Osteocyte (in vitro differentiated cells): ENCODE measurements at regions not wholly inside any gene's neighbourhood (a gene's known extent, or its start where the extent isn't known, plus 50 kb on each side); places are given as distances from the start of the nearest gene placed in this dataset.

Source experiments
- DNase-seq: peaks from one replicate; pipeline ENCODE4 v3.0.0; 2021; ENCODE audit warnings: mixed read lengths; ENCODE audit not compliant: unreplicated experiment; ENCODE audit errors: extremely low spot score
- H3K27ac Mint-ChIP-seq: one replicate; pipeline ENCODE4 v1.8.0; 2021; ENCODE audit warnings: mild to moderate bottlenecking, mixed read lengths; ENCODE audit not compliant: unreplicated experiment
- H3K27me3 Mint-ChIP-seq: one replicate; pipeline ENCODE4 v1.8.0; 2021; ENCODE audit warnings: mixed read lengths; ENCODE audit not compliant: unreplicated experiment
- H3K36me3 Mint-ChIP-seq: one replicate; pipeline ENCODE4 v1.8.0; 2021; ENCODE audit warnings: mixed read lengths; ENCODE audit not compliant: unreplicated experiment
- H3K4me1 Mint-ChIP-seq: one replicate; pipeline ENCODE4 v1.8.0; 2021; ENCODE audit warnings: mixed read lengths; ENCODE audit not compliant: unreplicated experiment
- H3K4me3 Mint-ChIP-seq: one replicate; pipeline ENCODE4 v1.8.0; 2021; ENCODE audit warnings: mild to moderate bottlenecking, moderate library complexity, mixed read lengths; ENCODE audit not compliant: unreplicated experiment
- H3K9me3 Mint-ChIP-seq: one replicate; pipeline ENCODE4 v1.8.0; 2021; ENCODE audit warnings: mixed read lengths; ENCODE audit not compliant: unreplicated experiment
- TF ChIP-seq, protein P1 (sequence below): fragments of 200-600 bp; sonication (generic); IDR thresholded peaks from 2 replicates; pipeline ENCODE4 v1.5.0; 2021; ENCODE audit warnings: antibody characterized with exemption, mild to moderate bottlenecking, moderate library complexity

DNA sequence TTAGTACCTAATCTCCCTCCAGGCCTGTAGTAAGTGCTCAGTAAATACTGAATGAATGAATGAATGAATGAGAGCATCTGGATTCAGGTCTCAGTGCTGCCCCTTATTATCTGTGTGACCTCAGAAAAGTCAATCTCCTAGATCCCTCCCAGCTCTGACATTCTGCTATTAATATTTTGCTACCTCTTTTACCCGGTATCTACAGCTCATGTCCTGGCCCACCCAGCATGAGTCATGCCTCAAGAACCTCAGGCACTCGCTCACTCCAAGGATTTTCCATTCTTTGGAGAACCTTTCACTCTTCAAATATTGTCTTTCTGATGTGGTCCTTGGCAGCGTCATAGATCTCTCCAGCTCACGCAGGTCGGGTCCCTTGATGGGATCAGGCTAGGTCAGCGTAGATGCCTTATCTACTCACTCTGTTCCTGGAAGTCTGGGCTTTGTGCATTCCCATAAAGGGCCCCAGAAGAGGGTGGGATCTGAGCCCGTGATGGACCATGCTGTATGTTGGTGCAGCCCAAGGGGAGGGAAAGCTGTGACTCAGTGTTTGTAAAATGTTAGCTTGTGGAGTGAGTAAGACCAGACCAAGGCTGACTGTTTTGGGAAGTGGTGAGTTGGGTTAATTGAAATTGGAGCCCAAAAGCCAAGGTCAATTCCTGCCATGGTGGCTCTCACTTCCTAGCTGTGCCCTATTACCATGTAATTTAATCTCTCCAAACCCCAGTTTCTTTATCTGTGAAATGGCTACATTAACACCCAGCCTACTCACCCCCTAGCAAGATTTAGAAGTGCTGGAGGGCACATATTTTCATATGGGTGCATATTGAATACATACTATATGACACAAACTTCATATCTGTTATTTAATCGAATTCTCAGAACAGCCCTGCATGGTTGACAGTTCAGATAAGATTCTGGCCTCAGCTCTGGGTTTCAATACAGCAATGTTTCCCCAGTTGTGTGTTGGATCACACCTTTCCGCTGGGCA is 214.1 kb upstream of the USP24 start:
- Mint-ChIP-seq H3K4me1 (peaks cover 42% of the 10 kb centered on the region), H3K9me3 (peaks cover 16% of the 10 kb centered on the region), H3K27me3 (no peaks in the 10 kb centered on the region), H3K36me3 (peaks cover 8% of the 10 kb centered on the region), H3K4me3 (no peak overlapping the region), H3K27ac (peak overlapping the region; percentile 95)
- TF ChIP-seq, protein P1, sequence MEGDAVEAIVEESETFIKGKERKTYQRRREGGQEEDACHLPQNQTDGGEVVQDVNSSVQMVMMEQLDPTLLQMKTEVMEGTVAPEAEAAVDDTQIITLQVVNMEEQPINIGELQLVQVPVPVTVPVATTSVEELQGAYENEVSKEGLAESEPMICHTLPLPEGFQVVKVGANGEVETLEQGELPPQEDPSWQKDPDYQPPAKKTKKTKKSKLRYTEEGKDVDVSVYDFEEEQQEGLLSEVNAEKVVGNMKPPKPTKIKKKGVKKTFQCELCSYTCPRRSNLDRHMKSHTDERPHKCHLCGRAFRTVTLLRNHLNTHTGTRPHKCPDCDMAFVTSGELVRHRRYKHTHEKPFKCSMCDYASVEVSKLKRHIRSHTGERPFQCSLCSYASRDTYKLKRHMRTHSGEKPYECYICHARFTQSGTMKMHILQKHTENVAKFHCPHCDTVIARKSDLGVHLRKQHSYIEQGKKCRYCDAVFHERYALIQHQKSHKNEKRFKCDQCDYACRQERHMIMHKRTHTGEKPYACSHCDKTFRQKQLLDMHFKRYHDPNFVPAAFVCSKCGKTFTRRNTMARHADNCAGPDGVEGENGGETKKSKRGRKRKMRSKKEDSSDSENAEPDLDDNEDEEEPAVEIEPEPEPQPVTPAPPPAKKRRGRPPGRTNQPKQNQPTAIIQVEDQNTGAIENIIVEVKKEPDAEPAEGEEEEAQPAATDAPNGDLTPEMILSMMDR: no peak
- DNase-seq: no peak

GRCh38 chr1:55428231-55428630 is 213.1 kb upstream of the USP24 start:
- Mint-ChIP-seq H3K27ac (peak overlapping the region; percentile 95), H3K36me3 (peaks cover 3% of the 10 kb centered on the region), H3K9me3 (peaks cover 6% of the 10 kb centered on the region), H3K4me1 (peaks cover 51% of the 10 kb centered on the region), H3K27me3 (no peaks in the 10 kb centered on the region), H3K4me3 (no peak overlapping the region)
- DNase-seq: no peak
- TF ChIP-seq, protein P1: no peak

- TF ChIP-seq, protein P1: no peak
- H3K27ac Mint-ChIP-seq: peak overlapping the region; percentile 95
- H3K4me1 Mint-ChIP-seq: peaks cover 53% of the 10 kb centered on the region
- H3K9me3 Mint-ChIP-seq: peaks cover 5% of the 10 kb centered on the region
- H3K27me3 Mint-ChIP-seq: no peaks in the 10 kb centered on the region
- DNase-seq: no peak
- no peak overlapping the region for H3K4me3 Mint-ChIP-seq
- peaks cover 3% of the 10 kb centered on the region for H3K36me3 Mint-ChIP-seq
These were observed 212.4 kb upstream of the USP24 start for GRCh38 chr1:55427606-55428005.

DNA sequence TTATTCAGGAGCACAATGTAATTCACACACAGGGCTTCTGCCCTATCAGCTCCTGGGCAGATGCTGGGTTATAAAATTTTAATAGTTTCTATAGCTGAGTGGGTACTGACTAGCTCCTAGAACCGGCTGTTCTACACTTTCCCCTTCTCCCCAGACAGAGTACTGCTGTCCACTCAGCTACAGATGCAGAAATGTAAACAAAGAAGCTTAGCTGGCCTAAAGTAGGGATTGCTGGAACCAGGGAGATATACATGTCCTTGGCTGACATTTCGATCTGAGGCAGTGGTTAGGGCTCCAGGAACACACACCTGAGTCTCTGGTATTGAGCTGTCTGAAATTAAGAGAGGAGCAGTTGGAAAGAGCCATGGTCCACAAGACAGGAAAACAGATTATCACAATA is 211.5 kb upstream of the USP24 start:
- Mint-ChIP-seq H3K36me3 (peaks cover under 1% of the 10 kb centered on the region), H3K27me3 (no peaks in the 10 kb centered on the region), H3K4me1 (peaks cover 53% of the 10 kb centered on the region), H3K9me3 (peaks cover 2% of the 10 kb centered on the region), H3K4me3 (no peak overlapping the region), H3K27ac (no peak overlapping the region)
- no peak for DNase-seq
- TF ChIP-seq, protein P1: no peak

GRCh38 chr1:55426156-55426555 is 211.0 kb upstream of the USP24 start:
- no peaks in the 10 kb centered on the region for H3K9me3 Mint-ChIP-seq
- H3K27ac Mint-ChIP-seq: no peak overlapping the region
- DNase-seq: no peak
- H3K4me1 Mint-ChIP-seq: peaks cover 50% of the 10 kb centered on the region
- H3K36me3 Mint-ChIP-seq: no peaks in the 10 kb centered on the region
- TF ChIP-seq, protein P1: no peak
- no peak overlapping the region for H3K4me3 Mint-ChIP-seq
- H3K27me3 Mint-ChIP-seq: no peaks in the 10 kb centered on the region
